Activated T-helper 1 cell treated with anti-CD3 and anti-CD28 coated beads, Interleukin-12 subunit alpha, Interleukin-12 subunit beta, Interleukin-2, Interleukin-4 antibody, amounts not matched to agents 30 ng/mL and 10 ng/mL and 1 ng/mL, durations not matched to agents 14 hours and 24 hours and 36 hours (primary cell): ENCODE measurements at regions not wholly inside any gene's neighbourhood (a gene's known extent, or its start where the extent isn't known, plus 50 kb on each side); places are given as distances from the start of the nearest gene placed in this dataset.

ENCODE experiments used
- DNase-seq: peaks from one replicate; pipeline ENCODE4 v3.0.0; 2021; ENCODE audit warnings: low spot score
- H3K27ac Mint-ChIP-seq: one replicate; pipeline ENCODE4 v1.8.0; 2021; ENCODE audit warnings: mild to moderate bottlenecking, mixed read lengths
- H3K27me3 Mint-ChIP-seq: one replicate; pipeline ENCODE4 v1.8.0; 2022; ENCODE audit warnings: mild to moderate bottlenecking, moderate library complexity, mixed read lengths; ENCODE audit not compliant: insufficient read depth
- H3K36me3 Mint-ChIP-seq: one replicate; pipeline ENCODE4 v1.8.0; 2021; ENCODE audit warnings: low read depth, mixed read lengths
- H3K4me1 Mint-ChIP-seq: one replicate; pipeline ENCODE4 v1.8.0; 2021; ENCODE audit warnings: low read depth, mixed read lengths
- H3K4me3 Mint-ChIP-seq: one replicate; pipeline ENCODE4 v1.8.0; 2021; ENCODE audit warnings: mild to moderate bottlenecking, moderate library complexity, mixed read lengths
- H3K9me3 Mint-ChIP-seq: one replicate; pipeline ENCODE4 v1.8.0; 2021; ENCODE audit warnings: mixed read lengths
- intact Hi-C: fragments of 100-400 bp; cut with micrococcal nuclease; formaldehyde crosslinking; loops from one replicate; pipeline ENCODE4 v1.15.1; 2024

GRCh38 chr9:105151686-105151995 lies 92.8 kb upstream of the SLC44A1 start:
- Mint-ChIP-seq H3K4me1 (no peaks in the 10 kb centered on the region), H3K36me3 (no peaks in the 10 kb centered on the region), H3K27ac (no peak overlapping the region), H3K9me3 (no peaks in the 10 kb centered on the region), H3K4me3 (no peak overlapping the region), H3K27me3 (peaks cover 2% of the 10 kb centered on the region)
- intact Hi-C loops: loop anchor here (10.0 kb wide), 1 partner anchor 157 kb away; no protein-coding TSS in a partner anchor
- DNase-seq: no peak

- intact Hi-C loops: loop anchor here (10.0 kb wide), 1 partner anchor 160 kb away; no protein-coding TSS in a partner anchor
- no peaks in the 10 kb centered on the region for H3K27me3 Mint-ChIP-seq
- H3K4me1 Mint-ChIP-seq: peaks cover 6% of the 10 kb centered on the region
- no peak for DNase-seq
- H3K36me3 Mint-ChIP-seq: no peaks in the 10 kb centered on the region
- no peak overlapping the region for H3K4me3 Mint-ChIP-seq
- no peak overlapping the region for H3K27ac Mint-ChIP-seq
- no peaks in the 10 kb centered on the region for H3K9me3 Mint-ChIP-seq
These were observed 89.7 kb upstream of the SLC44A1 start for GRCh38 chr9:105154723-105155191.

GRCh38 chr9:105157171-105157583 lies 87.3 kb upstream of the SLC44A1 start:
- H3K4me3 Mint-ChIP-seq: no peak overlapping the region
- intact Hi-C loops: loop anchor here (1.0 to 10.0 kb wide), 5 partner anchors 162 to 376 kb away; no protein-coding TSS in a partner anchor
- H3K27ac Mint-ChIP-seq: no peak overlapping the region
- peaks cover 6% of the 10 kb centered on the region for H3K4me1 Mint-ChIP-seq
- H3K9me3 Mint-ChIP-seq: no peaks in the 10 kb centered on the region
- H3K36me3 Mint-ChIP-seq: no peaks in the 10 kb centered on the region
- no peaks in the 10 kb centered on the region for H3K27me3 Mint-ChIP-seq
- DNase-seq: no peak

- H3K9me3 Mint-ChIP-seq: no peaks in the 10 kb centered on the region
- no peak for DNase-seq
- no peaks in the 10 kb centered on the region for H3K27me3 Mint-ChIP-seq
- intact Hi-C loops: loop anchor here (10.0 kb wide), 1 partner anchor 163 kb away; no protein-coding TSS in a partner anchor
- no peak overlapping the region for H3K4me3 Mint-ChIP-seq
- H3K4me1 Mint-ChIP-seq: peaks cover 6% of the 10 kb centered on the region
- no peak overlapping the region for H3K27ac Mint-ChIP-seq
- no peaks in the 10 kb centered on the region for H3K36me3 Mint-ChIP-seq
These were observed 86.4 kb upstream of the SLC44A1 start for GRCh38 chr9:105158020-105158419.

GRCh38 chr9:105158898-105159297 lies 85.6 kb upstream of the SLC44A1 start:
- peaks cover 6% of the 10 kb centered on the region for H3K4me1 Mint-ChIP-seq
- H3K36me3 Mint-ChIP-seq: no peaks in the 10 kb centered on the region
- no peak for DNase-seq
- H3K27ac Mint-ChIP-seq: no peak overlapping the region
- H3K27me3 Mint-ChIP-seq: no peaks in the 10 kb centered on the region
- H3K4me3 Mint-ChIP-seq: no peak overlapping the region
- intact Hi-C loops: loop anchor here (10.0 kb wide), 1 partner anchor 164 kb away; no protein-coding TSS in a partner anchor
- H3K9me3 Mint-ChIP-seq: no peaks in the 10 kb centered on the region

- intact Hi-C loops: no loop called here
- no peaks in the 10 kb centered on the region for H3K4me1 Mint-ChIP-seq
- no peak for DNase-seq
These were observed 75.6 kb upstream of the SLC44A1 start for GRCh38 chr9:105168870-105169319.

GRCh38 chr9:105171076-105171475 lies 73.4 kb upstream of the SLC44A1 start:
- peaks cover 8% of the 10 kb centered on the region for H3K9me3 Mint-ChIP-seq
- H3K36me3 Mint-ChIP-seq: no peaks in the 10 kb centered on the region
- H3K27me3 Mint-ChIP-seq: peaks cover 11% of the 10 kb centered on the region
- no peaks in the 10 kb centered on the region for H3K4me1 Mint-ChIP-seq
- DNase-seq: no peak
- no peak overlapping the region for H3K27ac Mint-ChIP-seq
- intact Hi-C loops: no loop called here
- no peak overlapping the region for H3K4me3 Mint-ChIP-seq

More at GRCh38 chr9:105168870-105169319, 75.6 kb upstream of the SLC44A1 start:
- H3K27ac Mint-ChIP-seq: no peak overlapping the region
- no peaks in the 10 kb centered on the region for H3K36me3 Mint-ChIP-seq
- no peak overlapping the region for H3K4me3 Mint-ChIP-seq
- peaks cover 8% of the 10 kb centered on the region for H3K9me3 Mint-ChIP-seq
- H3K27me3 Mint-ChIP-seq: peaks cover 10% of the 10 kb centered on the region

GRCh38 chr9:105171589-105171988 lies 72.9 kb upstream of the SLC44A1 start:
- H3K27ac Mint-ChIP-seq: no peak overlapping the region
- H3K4me3 Mint-ChIP-seq: no peak overlapping the region
- no peaks in the 10 kb centered on the region for H3K4me1 Mint-ChIP-seq
- intact Hi-C loops: no loop called here
- peaks cover 9% of the 10 kb centered on the region for H3K27me3 Mint-ChIP-seq
- no peaks in the 10 kb centered on the region for H3K36me3 Mint-ChIP-seq
- H3K9me3 Mint-ChIP-seq: peaks cover 8% of the 10 kb centered on the region
- no peak for DNase-seq

- peaks cover 3% of the 10 kb centered on the region for H3K9me3 Mint-ChIP-seq
- H3K27ac Mint-ChIP-seq: no peak overlapping the region
- peaks cover 4% of the 10 kb centered on the region for H3K27me3 Mint-ChIP-seq
- no peaks in the 10 kb centered on the region for H3K4me1 Mint-ChIP-seq
- H3K4me3 Mint-ChIP-seq: no peak overlapping the region
- H3K36me3 Mint-ChIP-seq: no peaks in the 10 kb centered on the region
- DNase-seq: no peak
- intact Hi-C loops: no loop called here
These were observed 72.0 kb upstream of the SLC44A1 start for GRCh38 chr9:105172436-105172835.

GRCh38 chr9:105173306-105173705 lies 71.1 kb upstream of the SLC44A1 start:
- DNase-seq: no peak
- no peaks in the 10 kb centered on the region for H3K4me1 Mint-ChIP-seq
- intact Hi-C loops: no loop called here
- H3K36me3 Mint-ChIP-seq: no peaks in the 10 kb centered on the region
- H3K27me3 Mint-ChIP-seq: peaks cover 4% of the 10 kb centered on the region
- no peak overlapping the region for H3K27ac Mint-ChIP-seq
- no peak overlapping the region for H3K4me3 Mint-ChIP-seq
- no peaks in the 10 kb centered on the region for H3K9me3 Mint-ChIP-seq

GRCh38 chr9:105173826-105174225 lies 70.6 kb upstream of the SLC44A1 start:
- H3K4me3 Mint-ChIP-seq: no peak overlapping the region
- H3K4me1 Mint-ChIP-seq: no peaks in the 10 kb centered on the region
- no peaks in the 10 kb centered on the region for H3K36me3 Mint-ChIP-seq
- no peak overlapping the region for H3K27ac Mint-ChIP-seq
- peaks cover 4% of the 10 kb centered on the region for H3K27me3 Mint-ChIP-seq
- intact Hi-C loops: no loop called here
- no peak for DNase-seq
- no peaks in the 10 kb centered on the region for H3K9me3 Mint-ChIP-seq

GRCh38 chr9:105176194-105176593 lies 68.3 kb upstream of the SLC44A1 start:
- Mint-ChIP-seq H3K4me1 (no peaks in the 10 kb centered on the region), H3K36me3 (no peaks in the 10 kb centered on the region), H3K9me3 (no peaks in the 10 kb centered on the region), H3K27ac (no peak overlapping the region), H3K4me3 (no peak overlapping the region), H3K27me3 (peaks cover 4% of the 10 kb centered on the region)
- DNase-seq: no peak
- intact Hi-C loops: no loop called here

GRCh38 chr9:105178076-105178475 lies 66.4 kb upstream of the SLC44A1 start:
- Mint-ChIP-seq H3K4me3 (no peak overlapping the region), H3K9me3 (no peaks in the 10 kb centered on the region), H3K36me3 (no peaks in the 10 kb centered on the region), H3K4me1 (no peaks in the 10 kb centered on the region), H3K27ac (no peak overlapping the region), H3K27me3 (peaks cover 6% of the 10 kb centered on the region)
- intact Hi-C loops: no loop called here
- DNase-seq: no peak

- Mint-ChIP-seq H3K27ac (no peak overlapping the region), H3K27me3 (peaks cover 24% of the 10 kb centered on the region), H3K36me3 (no peaks in the 10 kb centered on the region), H3K4me3 (no peak overlapping the region), H3K9me3 (no peaks in the 10 kb centered on the region), H3K4me1 (no peaks in the 10 kb centered on the region)
- DNase-seq: no peak
- intact Hi-C loops: no loop called here
These were observed 56.7 kb upstream of the SLC44A1 start for GRCh38 chr9:105187781-105188180.
